ENCODE measurements at regions not wholly inside any gene's neighbourhood (a gene's known extent, or its start where the extent isn't known, plus 50 kb on each side); places are given as distances from the start of the nearest gene placed in this dataset.

- FAIRE-seq: no peak
- 97 to 99% methylated on average over 5 of the region's 5 CpGs for WGBS, 2 donors
Measured at GRCh38 chr2:34552337-34552736, 953.2 kb upstream of the FAM98A start.

GRCh38 chr2:34549710-34550345 lies 950.7 kb upstream of the FAM98A start:
- 98 to 100% methylated on average over 3 of the region's 3 CpGs for WGBS, 2 donors
- FAIRE-seq: no peak
- Histone ChIP-seq H3K27ac (no peak overlapping the region), H3K4me1 (no peaks in the 10 kb centered on the region), H3K36me3 (no peaks in the 10 kb centered on the region), H3K27me3 (no peaks in the 10 kb centered on the region), H3K9me3 (no peaks in the 10 kb centered on the region), H3K4me3 (no peak overlapping the region)
- no peak for TF ChIP-seq CTCF (IDR thresholded peaks at IDR 0.05)
- intact Hi-C loops (cut with DNase I): no loop called here
- no peak for ATAC-seq
- no peak for DNase-seq

More at GRCh38 chr2:34552337-34552736, 953.2 kb upstream of the FAM98A start:
- ATAC-seq (no peak), DNase-seq (no peak)
- Histone ChIP-seq H3K27me3 (no peaks in the 10 kb centered on the region), H3K36me3 (no peaks in the 10 kb centered on the region), H3K9me3 (no peaks in the 10 kb centered on the region), H3K4me1 (no peaks in the 10 kb centered on the region), H3K27ac (no peak overlapping the region), H3K4me3 (no peak overlapping the region)
- intact Hi-C loops (cut with DNase I): no loop called here
- TF ChIP-seq CTCF (IDR thresholded peaks at IDR 0.05): no peak

- Histone ChIP-seq H3K27me3 (no peaks in the 10 kb centered on the region), H3K9me3 (no peaks in the 10 kb centered on the region), H3K36me3 (no peaks in the 10 kb centered on the region), H3K4me1 (no peaks in the 10 kb centered on the region), H3K27ac (no peak overlapping the region), H3K4me3 (no peak overlapping the region)
- 53 to 60% methylated on average over 3 of the region's 3 CpGs for WGBS, 2 donors
- DNase-seq (no peak), FAIRE-seq (no peak), ATAC-seq (peak in 2 of 4 donors; percentile 43 to 50)
- intact Hi-C loops (cut with DNase I): no loop called here
- no peak for TF ChIP-seq CTCF (IDR thresholded peaks at IDR 0.05)
Measured at GRCh38 chr2:34547900-34548299, 948.8 kb upstream of the FAM98A start.

DNA sequence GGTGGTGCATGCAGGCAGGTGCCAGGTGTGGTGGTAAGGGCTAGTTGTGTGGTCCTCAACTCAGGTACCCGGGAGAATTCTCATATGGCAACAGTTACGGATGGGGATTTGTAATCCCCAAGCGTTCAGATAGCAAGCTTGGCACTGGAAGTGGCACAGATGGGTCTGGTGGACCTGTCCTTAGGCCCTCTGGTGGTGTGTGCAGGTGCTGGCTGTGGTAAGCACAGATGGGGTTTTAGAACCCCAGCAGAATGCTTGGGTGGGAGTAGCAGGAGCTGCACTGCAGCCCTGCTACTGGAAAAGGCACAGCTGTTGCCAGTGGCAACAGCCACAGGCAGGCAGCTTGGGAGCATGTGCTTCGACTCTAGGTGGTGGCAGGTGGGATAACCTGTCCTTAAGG lies 948.2 kb upstream of the FAM98A start:
- H3K4me1 ChIP-seq: no peaks in the 10 kb centered on the region
- 44 to 49% methylated on average over 4 of the region's 4 CpGs for WGBS, 2 donors
- no peak for FAIRE-seq
- H3K27me3 ChIP-seq: no peaks in the 10 kb centered on the region
- H3K27ac ChIP-seq: no peak overlapping the region
- intact Hi-C loops (cut with DNase I): no loop called here
- ATAC-seq: peak in 3 of 4 donors; percentile 40 to 67 (median 64)
- DNase-seq: peak in 1 of 6 donors; percentile 41
- no peak overlapping the region for H3K4me3 ChIP-seq
- H3K36me3 ChIP-seq: no peaks in the 10 kb centered on the region
- TF ChIP-seq CTCF (IDR thresholded peaks at IDR 0.05): peak in 1 of 4 donors; percentile 11
- no peaks in the 10 kb centered on the region for H3K9me3 ChIP-seq

- 95 to 96% methylated on average over 12 of the region's 12 CpGs for WGBS, 2 donors
- no peak for TF ChIP-seq CTCF (IDR thresholded peaks at IDR 0.05)
- Histone ChIP-seq H3K27me3 (no peaks in the 10 kb centered on the region), H3K4me1 (no peaks in the 10 kb centered on the region), H3K36me3 (no peaks in the 10 kb centered on the region), H3K4me3 (no peak overlapping the region), H3K27ac (no peak overlapping the region), H3K9me3 (no peaks in the 10 kb centered on the region)
- no peak for FAIRE-seq
- peak in 1 of 6 donors; percentile 38 for DNase-seq
- intact Hi-C loops (cut with DNase I): no loop called here
- no peak for ATAC-seq
Measured at GRCh38 chr2:34545486-34546136, 946.5 kb upstream of the FAM98A start.
